ENCODE measurements at regions not wholly inside any gene's neighbourhood (a gene's known extent, or its start where the extent isn't known, plus 50 kb on each side); places are given as distances from the start of the nearest gene placed in this dataset.

DNA sequence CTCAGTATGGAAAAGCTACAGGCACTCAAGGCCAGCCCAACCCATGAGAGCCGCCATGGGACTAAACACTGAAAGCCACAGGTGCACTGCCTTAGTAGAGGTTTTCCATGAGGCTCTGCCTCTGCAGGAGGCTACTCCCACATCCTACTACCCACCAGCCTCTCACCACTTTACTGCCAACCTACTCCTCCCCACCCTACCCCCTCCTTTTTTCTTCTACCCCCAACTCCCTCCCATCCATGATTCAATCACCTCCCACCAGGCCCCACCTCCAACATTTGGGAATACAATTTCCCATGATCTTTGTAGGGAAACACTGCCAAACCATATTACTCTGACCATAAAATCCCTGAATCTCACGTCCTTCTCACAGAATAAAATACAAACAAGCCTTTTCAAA is 101.6 kb upstream of the CTSV start (continued):
- TF ChIP-seq E2F6 (IDR thresholded peaks at IDR 0.05), result no peak
- no peak for TF ChIP-seq SP1 (IDR thresholded peaks at IDR 0.05; ENCODE audit: low read depth, low read length)
- no peak for TF ChIP-seq ATF2 (IDR thresholded peaks at IDR 0.05; ENCODE audit: low read length)
- no peak for TF ChIP-seq TBP (IDR thresholded peaks at IDR 0.05; ENCODE audit: low read depth, low read length)
- TF ChIP-seq GTF2F1 (IDR thresholded peaks at IDR 0.05; ENCODE audit: borderline replicate concordance, low read depth, low read length), result no peak
- no peak for TF ChIP-seq SP2 (IDR thresholded peaks at IDR 0.05; ENCODE audit: low read length)

Measured in H1 (cell line).